Ovary (tissue), 3 donors: ENCODE measurements at regions not wholly inside any gene's neighbourhood (a gene's known extent, or its start where the extent isn't known, plus 50 kb on each side); places are given as distances from the start of the nearest gene placed in this dataset.

ENCODE experiments used
- POLR2A ChIP-seq: fragments of 450-650 bp; IDR thresholded peaks from one replicate; pipeline ENCODE4 v1.6.1; 2017; ENCODE audit warnings: antibody characterized with exemption, mild to moderate bottlenecking, moderate library complexity
- TF ChIP-seq, protein P1 (sequence below), 3 donors: fragments of 450-650 bp in 2 of 3; fragments of 200-600 bp in 1 of 3; IDR thresholded peaks; one replicate each; pipeline versions ENCODE4 v1.5.1 to v1.8.0; 2016 to 2022; ENCODE audit warnings: antibody characterized with exemption in 3 of 3, mild to moderate bottlenecking in 1 of 3
- donor health status: DM: no; HTN: no; CAD: no.

DNA sequence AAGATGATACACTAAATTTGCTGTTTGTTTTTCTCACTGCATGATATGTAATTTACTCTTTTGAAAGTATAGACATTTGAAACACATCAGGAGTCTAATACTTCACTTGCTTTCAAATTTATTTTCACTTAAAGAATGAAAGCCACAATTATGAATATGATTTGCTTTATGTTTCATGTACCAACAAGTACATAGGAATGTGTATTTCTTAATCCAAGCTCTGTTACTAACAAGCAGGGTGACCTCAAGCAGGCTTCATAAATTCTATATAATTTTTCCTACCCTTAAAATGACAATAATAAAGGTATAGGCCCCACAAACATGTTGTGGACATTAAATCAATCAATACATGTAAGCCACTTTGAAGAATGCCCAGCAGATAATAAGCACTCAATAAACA, 170.2 kb upstream of the P2RY1 start:
- TF ChIP-seq POLR2A, result no peak
- TF ChIP-seq, protein P1, sequence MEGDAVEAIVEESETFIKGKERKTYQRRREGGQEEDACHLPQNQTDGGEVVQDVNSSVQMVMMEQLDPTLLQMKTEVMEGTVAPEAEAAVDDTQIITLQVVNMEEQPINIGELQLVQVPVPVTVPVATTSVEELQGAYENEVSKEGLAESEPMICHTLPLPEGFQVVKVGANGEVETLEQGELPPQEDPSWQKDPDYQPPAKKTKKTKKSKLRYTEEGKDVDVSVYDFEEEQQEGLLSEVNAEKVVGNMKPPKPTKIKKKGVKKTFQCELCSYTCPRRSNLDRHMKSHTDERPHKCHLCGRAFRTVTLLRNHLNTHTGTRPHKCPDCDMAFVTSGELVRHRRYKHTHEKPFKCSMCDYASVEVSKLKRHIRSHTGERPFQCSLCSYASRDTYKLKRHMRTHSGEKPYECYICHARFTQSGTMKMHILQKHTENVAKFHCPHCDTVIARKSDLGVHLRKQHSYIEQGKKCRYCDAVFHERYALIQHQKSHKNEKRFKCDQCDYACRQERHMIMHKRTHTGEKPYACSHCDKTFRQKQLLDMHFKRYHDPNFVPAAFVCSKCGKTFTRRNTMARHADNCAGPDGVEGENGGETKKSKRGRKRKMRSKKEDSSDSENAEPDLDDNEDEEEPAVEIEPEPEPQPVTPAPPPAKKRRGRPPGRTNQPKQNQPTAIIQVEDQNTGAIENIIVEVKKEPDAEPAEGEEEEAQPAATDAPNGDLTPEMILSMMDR (IDR thresholded peaks at IDR 0.05), result no peak
